ENCODE measurements at regions not wholly inside any gene's neighbourhood (a gene's known extent, or its start where the extent isn't known, plus 50 kb on each side); places are given as distances from the start of the nearest gene placed in this dataset.

DNA sequence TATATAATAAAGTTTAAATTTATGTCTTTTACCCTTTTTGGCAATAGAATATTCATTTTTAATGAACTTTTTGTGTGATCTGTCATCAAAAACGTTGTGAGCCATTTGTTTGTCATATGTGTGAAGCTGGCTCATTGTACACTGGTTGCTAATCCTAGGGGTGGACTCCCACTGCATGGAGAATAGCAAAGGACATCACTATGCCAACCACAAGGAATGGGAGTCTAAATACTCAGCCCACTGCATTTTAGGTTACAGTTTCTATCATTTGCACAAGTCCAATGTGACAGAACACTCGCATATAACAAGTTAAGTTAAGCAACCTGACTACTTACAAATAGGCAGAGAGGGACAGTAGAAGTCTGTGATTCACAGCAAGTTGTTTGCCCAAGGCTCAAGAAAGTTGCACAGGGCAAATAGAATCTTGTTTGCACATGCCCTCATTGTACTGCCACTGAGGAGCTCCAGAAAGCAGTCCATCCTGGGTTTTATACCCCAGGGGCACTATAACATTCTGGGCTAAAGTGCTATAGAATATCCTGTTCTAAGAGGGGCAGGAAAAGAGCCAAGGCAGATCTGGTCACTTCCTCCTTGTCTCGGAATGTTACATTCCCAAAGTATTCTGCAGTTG is 545.9 kb upstream of the GCFC2 start:
- Mint-ChIP-seq H3K27me3 (no peaks in the 10 kb centered on the region), H3K27ac (no peak overlapping the region), H3K4me1 (ENCODE audit: unreplicated experiment) (no peaks in the 10 kb centered on the region), H3K36me3 (no peaks in the 10 kb centered on the region), H3K4me3 (no peak overlapping the region), H3K9me3 (no peaks in the 10 kb centered on the region)
- TF ChIP-seq, protein P1, sequence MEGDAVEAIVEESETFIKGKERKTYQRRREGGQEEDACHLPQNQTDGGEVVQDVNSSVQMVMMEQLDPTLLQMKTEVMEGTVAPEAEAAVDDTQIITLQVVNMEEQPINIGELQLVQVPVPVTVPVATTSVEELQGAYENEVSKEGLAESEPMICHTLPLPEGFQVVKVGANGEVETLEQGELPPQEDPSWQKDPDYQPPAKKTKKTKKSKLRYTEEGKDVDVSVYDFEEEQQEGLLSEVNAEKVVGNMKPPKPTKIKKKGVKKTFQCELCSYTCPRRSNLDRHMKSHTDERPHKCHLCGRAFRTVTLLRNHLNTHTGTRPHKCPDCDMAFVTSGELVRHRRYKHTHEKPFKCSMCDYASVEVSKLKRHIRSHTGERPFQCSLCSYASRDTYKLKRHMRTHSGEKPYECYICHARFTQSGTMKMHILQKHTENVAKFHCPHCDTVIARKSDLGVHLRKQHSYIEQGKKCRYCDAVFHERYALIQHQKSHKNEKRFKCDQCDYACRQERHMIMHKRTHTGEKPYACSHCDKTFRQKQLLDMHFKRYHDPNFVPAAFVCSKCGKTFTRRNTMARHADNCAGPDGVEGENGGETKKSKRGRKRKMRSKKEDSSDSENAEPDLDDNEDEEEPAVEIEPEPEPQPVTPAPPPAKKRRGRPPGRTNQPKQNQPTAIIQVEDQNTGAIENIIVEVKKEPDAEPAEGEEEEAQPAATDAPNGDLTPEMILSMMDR (conservative IDR thresholded peaks at IDR 0.05): no peak
- no peak for DNase-seq (ENCODE audit: extremely low spot score, unreplicated experiment)

DNA sequence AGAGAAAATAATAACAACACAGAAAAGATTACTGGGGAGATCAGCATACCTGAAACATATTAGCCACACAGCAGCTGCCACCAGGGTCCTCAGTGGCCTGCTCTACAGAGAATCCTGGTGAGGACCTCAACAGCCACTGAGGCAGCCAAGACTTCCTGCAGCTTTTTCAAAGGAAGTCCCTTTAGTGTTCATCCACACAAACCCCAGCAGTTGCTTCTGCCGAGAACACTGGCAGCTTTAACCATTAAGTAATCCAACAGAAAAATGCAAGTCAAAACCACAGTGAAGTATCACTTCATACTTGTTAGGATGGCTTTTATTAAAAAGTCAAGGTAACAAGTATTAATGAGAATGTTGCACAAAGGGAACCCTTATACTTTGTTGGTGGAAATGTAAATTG is 542.0 kb upstream of the GCFC2 start:
- Mint-ChIP-seq H3K4me1 (ENCODE audit: unreplicated experiment) (no peaks in the 10 kb centered on the region), H3K27ac (no peak overlapping the region), H3K9me3 (no peaks in the 10 kb centered on the region), H3K36me3 (no peaks in the 10 kb centered on the region), H3K27me3 (no peaks in the 10 kb centered on the region), H3K4me3 (no peak overlapping the region)
- TF ChIP-seq, protein P1 (conservative IDR thresholded peaks at IDR 0.05): no peak
- DNase-seq (ENCODE audit: extremely low spot score, unreplicated experiment): no peak

DNA sequence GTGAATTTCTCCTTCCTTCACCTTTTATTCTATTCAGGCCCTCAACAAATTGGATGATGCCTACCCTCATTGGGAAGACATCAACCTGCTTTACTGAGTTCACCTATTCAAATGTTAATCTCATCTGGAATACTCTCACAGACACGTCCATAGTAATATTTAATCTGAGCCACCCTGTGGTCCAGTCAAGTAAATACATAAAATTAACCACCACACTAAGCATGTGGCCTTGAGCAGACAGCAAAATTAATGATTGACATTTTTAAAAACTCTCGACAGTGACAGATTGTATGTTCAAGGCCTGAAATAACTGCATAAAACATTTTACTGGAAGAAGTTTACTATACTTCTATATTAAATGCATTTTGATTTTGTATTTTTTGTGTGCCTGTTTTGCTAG is 540.6 kb upstream of the GCFC2 start:
- H3K9me3 Mint-ChIP-seq: no peaks in the 10 kb centered on the region
- no peaks in the 10 kb centered on the region for H3K27me3 Mint-ChIP-seq
- no peak overlapping the region for H3K27ac Mint-ChIP-seq
- H3K4me1 Mint-ChIP-seq (ENCODE audit: unreplicated experiment): no peaks in the 10 kb centered on the region
- no peak overlapping the region for H3K4me3 Mint-ChIP-seq
- TF ChIP-seq, protein P1 (conservative IDR thresholded peaks at IDR 0.05): no peak
- no peak for DNase-seq (ENCODE audit: extremely low spot score, unreplicated experiment)
- H3K36me3 Mint-ChIP-seq: no peaks in the 10 kb centered on the region

GRCh38 chr2:76247006-76247405 is 536.3 kb upstream of the GCFC2 start:
- Mint-ChIP-seq H3K27me3 (no peaks in the 10 kb centered on the region), H3K36me3 (no peaks in the 10 kb centered on the region), H3K27ac (no peak overlapping the region), H3K4me1 (ENCODE audit: unreplicated experiment) (no peaks in the 10 kb centered on the region), H3K4me3 (no peak overlapping the region), H3K9me3 (no peaks in the 10 kb centered on the region)
- TF ChIP-seq, protein P1 (conservative IDR thresholded peaks at IDR 0.05): no peak
- DNase-seq (ENCODE audit: extremely low spot score, unreplicated experiment): no peak

DNA sequence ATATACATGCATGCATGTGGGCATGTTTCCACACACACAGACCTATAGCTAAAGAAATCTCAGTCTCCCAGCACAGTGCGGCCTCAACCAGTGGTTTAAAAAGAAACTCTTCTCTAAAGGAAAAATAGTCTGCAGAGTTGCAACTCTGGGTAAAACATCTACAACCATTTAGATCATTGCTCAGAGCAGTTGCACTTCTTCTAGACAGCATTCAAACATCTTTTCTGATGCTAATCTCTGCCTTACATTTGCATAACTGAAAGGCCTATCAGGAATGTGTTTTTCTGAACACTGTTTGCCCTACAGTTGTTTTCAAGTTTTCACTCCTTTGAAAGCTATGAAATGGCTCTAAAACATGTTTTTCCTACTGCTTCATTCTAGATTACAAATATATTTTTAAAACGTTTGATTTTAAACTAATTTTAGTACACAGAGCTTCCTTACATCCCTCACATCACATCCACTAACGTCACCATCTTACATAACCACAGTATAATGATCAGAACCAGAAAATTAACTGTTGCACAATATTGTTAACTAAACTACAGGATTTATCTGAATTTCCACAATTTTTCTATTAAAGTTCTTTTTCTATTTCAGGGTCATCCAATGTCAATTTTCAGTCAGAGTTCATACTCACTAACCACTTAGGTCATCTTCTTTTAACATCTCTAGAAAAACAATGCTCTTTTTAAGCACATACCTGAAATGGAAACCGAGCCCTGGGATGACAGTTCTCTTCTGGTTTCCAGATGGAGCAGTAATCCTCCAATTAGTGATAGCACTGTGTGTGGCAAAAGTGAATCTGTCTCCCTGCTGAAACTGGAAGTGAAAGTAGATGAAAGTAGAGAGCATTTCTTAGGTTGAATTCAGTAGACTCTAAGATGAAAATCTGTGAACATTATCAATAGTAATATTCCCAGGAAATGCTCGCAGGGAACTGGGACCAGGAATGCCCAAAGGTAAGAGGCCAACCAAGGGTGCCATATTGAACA is 501.6 kb upstream of the GCFC2 start:
- DNase-seq (ENCODE audit: extremely low spot score, unreplicated experiment): no peak
- Mint-ChIP-seq H3K4me3 (no peak overlapping the region), H3K27me3 (no peaks in the 10 kb centered on the region), H3K36me3 (no peaks in the 10 kb centered on the region), H3K9me3 (no peaks in the 10 kb centered on the region), H3K27ac (no peak overlapping the region), H3K4me1 (ENCODE audit: unreplicated experiment) (no peaks in the 10 kb centered on the region)
- TF ChIP-seq, protein P1 (conservative IDR thresholded peaks at IDR 0.05): no peak

Measured in type B pancreatic cell (in vitro differentiated cells).